Suprapubic skin (tissue), 4 donors: ENCODE measurements at regions not wholly inside any gene's neighbourhood (a gene's known extent, or its start where the extent isn't known, plus 50 kb on each side); places are given as distances from the start of the nearest gene placed in this dataset.

ENCODE experiments used
- DNase-seq, 2 donors: peaks; one replicate each; pipeline ENCODE4 v3.0.0-alpha.2; 2019; ENCODE audit warnings: low spot score in 2 of 2
- H3K27ac ChIP-seq: fragments of 200-600 bp; sonication (generic); one replicate; pipeline ENCODE4 v1.5.1; 2019
- H3K27me3 ChIP-seq: fragments of 200-600 bp; sonication (generic); one replicate; pipeline ENCODE4 v1.5.1; 2019
- H3K36me3 ChIP-seq: fragments of 200-600 bp; sonication (generic); one replicate; pipeline ENCODE4 v1.5.1; 2019
- H3K4me1 ChIP-seq: fragments of 200-600 bp; sonication (generic); one replicate; pipeline ENCODE4 v1.5.1; 2019
- H3K4me3 ChIP-seq: fragments of 200-600 bp; sonication (generic); one replicate; pipeline ENCODE4 v1.5.1; 2019; ENCODE audit warnings: mild to moderate bottlenecking
- H3K9me3 ChIP-seq: fragments of 200-600 bp; sonication (generic); one replicate; pipeline ENCODE4 v1.5.1; 2019
- EP300 ChIP-seq: sonication (generic); formaldehyde crosslinking; IDR thresholded peaks from one replicate; pipeline ENCODE4 v1.6.1; 2017; ENCODE audit warnings: antibody characterized with exemption
- POLR2A ChIP-seq, 2 donors: fragments of 450-650 bp; IDR thresholded peaks; one replicate each; pipeline ENCODE4 v1.6.1; 2017; ENCODE audit warnings: antibody characterized with exemption in 2 of 2, mild to moderate bottlenecking in 2 of 2, moderate library complexity in 2 of 2
- POLR2AphosphoS5 ChIP-seq, 3 donors: sonication (generic); formaldehyde crosslinking; IDR thresholded peaks; one replicate each; pipeline ENCODE4 v1.6.1; 2017; ENCODE audit warnings: antibody characterized with exemption in 3 of 3
- WGBS: methylation state at CpG from one replicate; pipeline ENCODE4 v1.1.5; 2018; 5-methylcytosine and 5-hydroxymethylcytosine counted together
- TF ChIP-seq, protein P1 (sequence below), 2 donors: fragments of 200-600 bp in 1 of 2; fragments of 450-650 bp in 1 of 2; sonication (generic) in 1 of 2; IDR thresholded peaks; one replicate each; pipeline ENCODE4 v1.5.1; 2016 to 2019; ENCODE audit warnings: antibody characterized with exemption in 2 of 2, mild to moderate bottlenecking in 1 of 2, moderate library complexity in 1 of 2

DNA sequence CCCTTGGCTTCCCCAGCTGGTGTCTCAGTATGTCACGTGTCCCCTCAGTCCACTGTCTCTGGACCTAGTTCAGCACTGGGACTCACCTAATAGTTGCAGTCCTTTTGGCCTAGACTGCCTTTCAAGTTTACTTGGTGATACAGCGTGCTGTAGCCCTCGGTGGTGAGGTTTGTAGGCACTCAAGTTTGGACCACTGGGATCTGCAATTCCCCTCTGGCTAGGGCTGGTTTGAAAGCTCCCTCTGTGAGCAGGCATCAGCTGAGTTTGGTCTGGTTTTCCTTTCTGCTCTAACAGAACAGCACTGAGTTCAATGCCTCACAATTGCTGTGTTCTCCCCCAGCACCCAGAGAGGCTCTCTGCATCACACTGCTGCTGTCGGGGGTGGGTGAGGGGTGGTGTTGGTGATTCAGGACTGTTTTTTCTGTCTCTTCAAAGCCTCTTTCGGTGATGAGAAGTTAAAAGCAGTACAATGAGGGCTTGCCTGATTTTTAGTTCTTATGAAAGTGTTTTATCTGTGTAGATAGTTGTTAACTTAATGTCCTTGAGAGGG is 494.2 kb downstream of the TDRD15 start:
- H3K36me3 ChIP-seq: no peaks in the 10 kb centered on the region
- H3K27me3 ChIP-seq: no peaks in the 10 kb centered on the region
- DNase-seq: no peak
- 75% methylated on average over 5 of the region's 5 CpGs for WGBS
- H3K4me3 ChIP-seq: no peak overlapping the region
- H3K4me1 ChIP-seq: no peaks in the 10 kb centered on the region
- no peaks in the 10 kb centered on the region for H3K9me3 ChIP-seq
- TF ChIP-seq, protein P1, sequence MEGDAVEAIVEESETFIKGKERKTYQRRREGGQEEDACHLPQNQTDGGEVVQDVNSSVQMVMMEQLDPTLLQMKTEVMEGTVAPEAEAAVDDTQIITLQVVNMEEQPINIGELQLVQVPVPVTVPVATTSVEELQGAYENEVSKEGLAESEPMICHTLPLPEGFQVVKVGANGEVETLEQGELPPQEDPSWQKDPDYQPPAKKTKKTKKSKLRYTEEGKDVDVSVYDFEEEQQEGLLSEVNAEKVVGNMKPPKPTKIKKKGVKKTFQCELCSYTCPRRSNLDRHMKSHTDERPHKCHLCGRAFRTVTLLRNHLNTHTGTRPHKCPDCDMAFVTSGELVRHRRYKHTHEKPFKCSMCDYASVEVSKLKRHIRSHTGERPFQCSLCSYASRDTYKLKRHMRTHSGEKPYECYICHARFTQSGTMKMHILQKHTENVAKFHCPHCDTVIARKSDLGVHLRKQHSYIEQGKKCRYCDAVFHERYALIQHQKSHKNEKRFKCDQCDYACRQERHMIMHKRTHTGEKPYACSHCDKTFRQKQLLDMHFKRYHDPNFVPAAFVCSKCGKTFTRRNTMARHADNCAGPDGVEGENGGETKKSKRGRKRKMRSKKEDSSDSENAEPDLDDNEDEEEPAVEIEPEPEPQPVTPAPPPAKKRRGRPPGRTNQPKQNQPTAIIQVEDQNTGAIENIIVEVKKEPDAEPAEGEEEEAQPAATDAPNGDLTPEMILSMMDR (IDR thresholded peaks at IDR 0.05): no peak
- no peak for TF ChIP-seq EP300
- TF ChIP-seq POLR2AphosphoS5 (IDR thresholded peaks at IDR 0.05): no peak
- no peak for TF ChIP-seq POLR2A (IDR thresholded peaks at IDR 0.05)
- H3K27ac ChIP-seq: no peak overlapping the region

DNA sequence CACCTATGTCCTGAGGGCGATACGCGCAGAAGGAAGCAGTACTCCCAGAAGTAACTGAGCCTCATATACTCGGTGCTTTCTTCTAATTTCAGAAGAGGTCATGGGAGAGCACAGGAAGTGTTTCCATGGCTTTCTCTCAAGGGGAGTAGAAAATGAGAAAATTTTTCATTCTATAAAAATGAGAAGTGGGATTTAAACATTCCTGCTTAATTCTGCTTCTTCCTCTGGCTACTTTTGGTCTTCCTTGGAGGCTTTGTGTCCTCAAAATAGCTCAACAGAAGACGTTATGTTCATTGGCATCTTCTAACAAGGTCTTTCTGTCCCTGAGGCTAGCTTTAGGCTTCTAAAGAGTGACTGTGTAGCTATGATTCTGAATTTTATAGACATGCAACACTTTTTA is 497.0 kb downstream of the TDRD15 start:
- DNase-seq: no peak
- Histone ChIP-seq H3K27ac (no peak overlapping the region), H3K36me3 (no peaks in the 10 kb centered on the region), H3K27me3 (no peaks in the 10 kb centered on the region), H3K4me3 (no peak overlapping the region), H3K4me1 (no peaks in the 10 kb centered on the region), H3K9me3 (no peaks in the 10 kb centered on the region)
- TF ChIP-seq POLR2AphosphoS5 (IDR thresholded peaks at IDR 0.05): no peak
- no peak for TF ChIP-seq POLR2A (IDR thresholded peaks at IDR 0.05)
- TF ChIP-seq, protein P1 (IDR thresholded peaks at IDR 0.05): no peak
- no peak for TF ChIP-seq EP300
- WGBS: 83% methylated on average over 5 of the region's 5 CpGs

DNA sequence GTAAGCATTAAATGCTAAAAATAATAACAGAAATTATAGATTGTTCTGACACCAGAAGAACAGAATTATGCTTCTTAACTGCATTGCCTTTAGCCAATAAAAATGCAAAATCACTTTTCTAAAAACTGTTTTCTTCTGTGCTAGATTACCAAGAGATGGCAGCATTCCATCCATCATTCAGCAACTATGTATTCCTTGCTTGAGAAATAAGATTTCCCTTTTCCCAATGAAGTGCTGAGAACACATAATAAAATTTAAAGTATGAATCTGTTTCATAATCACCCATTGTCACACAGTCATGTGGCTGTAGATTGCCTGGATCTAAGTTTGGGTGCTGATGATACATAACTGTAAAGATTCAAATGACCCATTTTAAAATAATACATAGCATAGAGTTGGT is 504.2 kb downstream of the TDRD15 start:
- H3K36me3 ChIP-seq: no peaks in the 10 kb centered on the region
- H3K9me3 ChIP-seq: no peaks in the 10 kb centered on the region
- no peak overlapping the region for H3K4me3 ChIP-seq
- H3K27me3 ChIP-seq: no peaks in the 10 kb centered on the region
- no peaks in the 10 kb centered on the region for H3K4me1 ChIP-seq
- TF ChIP-seq POLR2AphosphoS5 (IDR thresholded peaks at IDR 0.05) (no peak), EP300 (no peak)
- TF ChIP-seq, protein P1 (IDR thresholded peaks at IDR 0.05): no peak
- DNase-seq: no peak
- no peak overlapping the region for H3K27ac ChIP-seq

DNA sequence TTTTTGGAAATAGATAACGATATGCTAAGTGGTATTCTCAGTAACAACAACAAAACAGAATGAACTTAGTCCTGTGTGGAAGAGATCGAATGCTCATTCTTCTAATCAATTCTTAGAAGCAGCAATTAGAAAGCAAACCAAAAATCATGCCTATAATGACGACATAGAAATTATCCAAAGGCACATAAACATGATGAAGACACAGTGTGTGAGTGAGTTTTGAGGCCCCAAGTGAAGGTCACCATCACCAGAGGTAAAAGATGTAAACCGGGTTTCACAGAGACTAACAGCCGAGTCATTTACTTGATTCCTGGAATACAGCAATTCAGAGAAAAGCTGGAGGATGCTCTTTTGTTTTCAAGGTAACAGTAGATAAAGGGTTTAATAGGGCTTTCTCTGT is 509.2 kb downstream of the TDRD15 start:
- H3K36me3 ChIP-seq: no peaks in the 10 kb centered on the region
- H3K27ac ChIP-seq: no peak overlapping the region
- H3K27me3 ChIP-seq: no peaks in the 10 kb centered on the region
- 69% methylated on average over 5 of the region's 5 CpGs for WGBS
- TF ChIP-seq EP300 (no peak), POLR2A (IDR thresholded peaks at IDR 0.05) (no peak), POLR2AphosphoS5 (IDR thresholded peaks at IDR 0.05) (no peak)
- TF ChIP-seq, protein P1 (IDR thresholded peaks at IDR 0.05): no peak
- H3K9me3 ChIP-seq: no peaks in the 10 kb centered on the region
- no peak overlapping the region for H3K4me3 ChIP-seq
- no peak for DNase-seq
- no peaks in the 10 kb centered on the region for H3K4me1 ChIP-seq

DNA sequence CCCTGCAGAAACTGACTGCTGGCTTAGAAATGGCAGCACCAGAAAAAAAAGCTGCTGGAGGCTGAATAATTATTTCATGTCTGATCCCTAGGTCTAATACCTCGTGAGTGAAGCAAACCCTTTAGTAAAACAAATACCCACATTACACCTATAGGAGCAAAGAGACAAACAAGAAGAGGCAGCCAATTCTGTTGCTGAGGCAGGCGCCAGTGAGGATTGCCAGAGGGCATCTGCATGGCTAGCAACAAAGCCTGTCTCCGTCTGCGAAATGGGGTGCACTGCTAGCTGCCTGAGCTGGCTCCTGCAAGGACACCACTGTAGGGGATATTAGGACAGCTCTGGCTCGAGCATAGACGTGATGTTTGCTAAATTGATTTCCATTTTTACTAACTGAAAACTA is 509.7 kb downstream of the TDRD15 start:
- Histone ChIP-seq H3K27me3 (no peaks in the 10 kb centered on the region), H3K9me3 (no peaks in the 10 kb centered on the region), H3K4me3 (no peak overlapping the region), H3K36me3 (no peaks in the 10 kb centered on the region), H3K27ac (no peak overlapping the region), H3K4me1 (no peaks in the 10 kb centered on the region)
- WGBS: 47% methylated on average over 6 of the region's 6 CpGs
- DNase-seq: no peak
- TF ChIP-seq POLR2A (IDR thresholded peaks at IDR 0.05): no peak
- TF ChIP-seq EP300: no peak
- TF ChIP-seq, protein P1 (IDR thresholded peaks at IDR 0.05): no peak
- no peak for TF ChIP-seq POLR2AphosphoS5 (IDR thresholded peaks at IDR 0.05)
